HEK293T (cell line): ENCODE measurements at regions not wholly inside any gene's neighbourhood (a gene's known extent, or its start where the extent isn't known, plus 50 kb on each side); places are given as distances from the start of the nearest gene placed in this dataset.

ENCODE experiments used
- ARNT ChIP-seq: fragments of 450-650 bp; IDR thresholded peaks from 2 replicates; pipeline ENCODE4 v1.6.1; 2017; ENCODE audit warnings: mild to moderate bottlenecking
- BHLHE40 ChIP-seq: fragments of 450-650 bp; IDR thresholded peaks from 2 replicates; pipeline ENCODE4 v1.6.1; 2016; ENCODE audit warnings: mild to moderate bottlenecking, moderate library complexity, borderline replicate concordance
- ELF4 ChIP-seq: fragments of 450-650 bp; IDR thresholded peaks from 2 replicates; pipeline ENCODE4 v1.6.1; 2017; ENCODE audit warnings: antibody characterized with exemption
- FOXA1 ChIP-seq: fragments of 450-650 bp; IDR thresholded peaks from 2 replicates; pipeline ENCODE4 v1.6.1; 2016; ENCODE audit warnings: mild to moderate bottlenecking
- FOXK2 ChIP-seq: fragments of 450-650 bp; IDR thresholded peaks from 2 replicates; pipeline ENCODE4 v1.6.1; 2016; ENCODE audit warnings: mild to moderate bottlenecking
- FOXM1 ChIP-seq: fragments of 450-650 bp; IDR thresholded peaks from 2 replicates; pipeline ENCODE4 v1.6.1; 2017; ENCODE audit warnings: mild to moderate bottlenecking, borderline replicate concordance
- HDGF ChIP-seq: fragments of 450-650 bp; IDR thresholded peaks from 2 replicates; pipeline ENCODE4 v1.6.1; 2017; ENCODE audit warnings: antibody characterized with exemption, borderline replicate concordance
- NFRKB ChIP-seq: fragments of 450-650 bp; IDR thresholded peaks from 2 replicates; pipeline ENCODE4 v1.6.1; 2016; ENCODE audit warnings: mild to moderate bottlenecking, moderate library complexity
- PKNOX1 ChIP-seq: fragments of 450-650 bp; IDR thresholded peaks from 2 replicates; pipeline ENCODE4 v1.6.1; 2016
- SP1 ChIP-seq: fragments of 450-650 bp; IDR thresholded peaks from 2 replicates; pipeline ENCODE4 v1.6.1; 2017
- SUZ12 ChIP-seq: fragments of 450-650 bp; IDR thresholded peaks from 2 replicates; pipeline ENCODE4 v1.6.1; 2016; ENCODE audit warnings: mild to moderate bottlenecking
- TARDBP ChIP-seq: fragments of 450-650 bp; IDR thresholded peaks from 2 replicates; pipeline ENCODE4 v1.6.1; 2016
- ZNF384 ChIP-seq: fragments of 450-650 bp; IDR thresholded peaks from 2 replicates; pipeline ENCODE4 v1.6.1; 2016

GRCh38 chr3:13705702-13706280 is 156.9 kb downstream of the FBLN2 start:
- TF ChIP-seq SP1: no peak
- no peak for TF ChIP-seq BHLHE40
- no peak for TF ChIP-seq FOXM1
- TF ChIP-seq ELF4: no peak
- TF ChIP-seq FOXK2: no peak
- no peak for TF ChIP-seq SUZ12
- TF ChIP-seq PKNOX1: no peak
- TF ChIP-seq HDGF: no peak
- TF ChIP-seq ARNT: no peak
- no peak for TF ChIP-seq NFRKB
- no peak for TF ChIP-seq ZNF384
- no peak for TF ChIP-seq TARDBP
- no peak for TF ChIP-seq FOXA1
